ENCODE measurements at regions not wholly inside any gene's neighbourhood (a gene's known extent, or its start where the extent isn't known, plus 50 kb on each side); places are given as distances from the start of the nearest gene placed in this dataset.

DNA sequence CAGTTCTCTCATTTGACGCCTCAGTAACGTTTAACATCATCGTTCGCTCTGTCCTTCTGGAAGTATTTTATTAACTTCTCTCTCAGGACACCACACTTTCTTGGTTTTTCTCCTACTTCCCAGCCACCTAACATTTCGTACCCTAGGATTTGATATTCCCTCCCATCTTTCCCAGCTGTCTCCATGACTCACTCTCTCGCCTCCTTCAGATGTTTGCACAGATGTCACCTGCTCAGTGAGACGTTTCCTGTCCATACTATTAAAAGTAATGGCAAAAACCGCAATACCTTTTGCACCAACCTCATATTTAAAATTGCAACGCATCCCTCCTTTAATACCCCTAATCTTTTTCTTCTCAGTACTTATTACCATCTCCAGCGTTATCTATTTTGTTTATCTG is 62.1 kb upstream of the SPRED1 start:
- ChIA-PET CTCF (ENCODE audit: partially characterized antibody) (no interaction called here), POLR2A (ENCODE audit: partially characterized antibody) (interaction anchor here (1.9 kb wide), 1 partner anchor 61 kb away, joined by 7 read pairs; no protein-coding TSS in a partner anchor)
- 91 to 100% methylated on average over 1 to 10 of the region's 10 CpGs for WGBS, 2 experiments (ENCODE audit: extremely low coverage in 1 of 2, insufficient coverage in 1 of 2, insufficient read length in 1 of 2, insufficient replicate concordance in 2 of 2, low coverage in 1 of 2, low lambda C conversion rate in 2 of 2, missing lambda C conversion rate in 1 of 2)
- Histone ChIP-seq H3K36me3 (ENCODE audit: control insufficient read depth in 2 of 4, insufficient read depth in 4 of 4, low read length in 3 of 4) (no peaks in the 10 kb centered on the region), H3K4me2 (ENCODE audit: insufficient read depth in 1 of 2, low read depth in 2 of 2, low read length in 2 of 2) (no peak overlapping the region), H3K18ac (ENCODE audit: extremely low read depth, low read length) (no peak overlapping the region), H2AK5ac (ENCODE audit: low read depth, low read length) (no peak overlapping the region), H3K23ac (ENCODE audit: insufficient read length) (no peak overlapping the region), H3K23me2 (ENCODE audit: low read depth, low read length) (no peaks in the 10 kb centered on the region), H3K4me3 (ENCODE audit: extremely low read depth in 1 of 4, insufficient read depth in 2 of 4, low read depth in 3 of 4, low read length in 4 of 4) (no peak overlapping the region), H4K5ac (ENCODE audit: insufficient read length, low read depth, low read length) (no peak overlapping the region), H3K14ac (ENCODE audit: insufficient read length) (no peak overlapping the region), H2BK15ac (ENCODE audit: low read length) (no peak overlapping the region), H4K8ac (ENCODE audit: extremely low read depth, insufficient read depth, low read length) (no peak overlapping the region), H3K4me1 (replicated peaks in 1 of 4; ENCODE audit: control insufficient read depth in 3 of 4, insufficient read depth in 4 of 4, low read length in 3 of 4) (peaks cover 0 to 4% (median 0%) of the 10 kb centered on the region in 4 experiments; a peak in 2 of 7 replicates), H2BK12ac (ENCODE audit: low read depth, low read length) (no peak overlapping the region), H3K56ac (replicated peaks; ENCODE audit: insufficient read length, low read depth, low read length) (no peak overlapping the region), H3K27me3 (replicated peaks in 1 of 4; ENCODE audit: control insufficient read depth in 3 of 4, extremely low read depth in 1 of 4, insufficient read depth in 3 of 4, low read length in 3 of 4) (no peaks in the 10 kb centered on the region), H2BK120ac (replicated peaks; ENCODE audit: low read depth, low read length) (no peak overlapping the region), H2BK20ac (ENCODE audit: low read length) (no peak overlapping the region), H3K27ac (ENCODE audit: low read depth, low read length) (no peak overlapping the region), H3K4ac (replicated peaks; ENCODE audit: insufficient read length, low read depth, low read length) (no peak overlapping the region), H3K79me2 (ENCODE audit: control insufficient read depth in 1 of 2, insufficient read depth in 2 of 2, low read length in 2 of 2) (no peaks in the 10 kb centered on the region), H3K9ac (replicated peaks in 1 of 4; ENCODE audit: extremely low read depth in 1 of 4, low read depth in 3 of 4, low read length in 3 of 4) (no peak overlapping the region), H2AFZ (ENCODE audit: low read length) (no peak overlapping the region), H4K20me1 (replicated peaks in 1 of 2; ENCODE audit: control insufficient read depth in 1 of 2, insufficient read depth in 2 of 2, low read length in 2 of 2) (no peaks in the 10 kb centered on the region), H4K91ac (replicated peaks; ENCODE audit: insufficient read length, low read length) (no peak overlapping the region), H3K79me1 (ENCODE audit: low read depth, low read length) (no peaks in the 10 kb centered on the region), H3K9me3 (ENCODE audit: insufficient read depth in 2 of 2, low read depth in 1 of 2, low read length in 1 of 2) (no peaks in the 10 kb centered on the region), H2BK5ac (ENCODE audit: low read depth, low read length) (no peak overlapping the region)
- FAIRE-seq (no peak), DNase-seq (ENCODE audit: low read depth in 1 of 2, low spot score in 2 of 2) (no peak)
- TF ChIP-seq, protein P1, sequence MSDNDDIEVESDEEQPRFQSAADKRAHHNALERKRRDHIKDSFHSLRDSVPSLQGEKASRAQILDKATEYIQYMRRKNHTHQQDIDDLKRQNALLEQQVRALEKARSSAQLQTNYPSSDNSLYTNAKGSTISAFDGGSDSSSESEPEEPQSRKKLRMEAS (IDR thresholded peaks at IDR 0.05): no peak
- no peak for TF ChIP-seq SP2 (IDR thresholded peaks at IDR 0.05; ENCODE audit: low read length)
- TF ChIP-seq GTF2F1 (IDR thresholded peaks at IDR 0.05; ENCODE audit: borderline replicate concordance, low read depth, low read length): no peak
- TF ChIP-seq TCF12 (IDR thresholded peaks at IDR 0.05; ENCODE audit: low read depth, low read length): no peak
- TF ChIP-seq RNF2 (IDR thresholded peaks at IDR 0.05; ENCODE audit: borderline replicate concordance, low read depth, low read length, missing control alignments, poor library complexity, severe bottlenecking): no peak
- no peak for TF ChIP-seq GABPA (IDR thresholded peaks at IDR 0.05; ENCODE audit: borderline replicate concordance, insufficient read depth, low read length)
- TF ChIP-seq CHD2 (IDR thresholded peaks at IDR 0.05; ENCODE audit: low read length): no peak
- no peak for TF ChIP-seq EGR1 (IDR thresholded peaks at IDR 0.05; ENCODE audit: borderline replicate concordance, low read depth, low read length)
- TF ChIP-seq CHD1 (IDR thresholded peaks at IDR 0.05; ENCODE audit: low read depth, low read length): no peak
- TF ChIP-seq CEBPB (IDR thresholded peaks at IDR 0.05; ENCODE audit: low read depth, low read length): no peak
- TF ChIP-seq NRF1 (IDR thresholded peaks at IDR 0.05; ENCODE audit: low read depth, low read length): no peak
- TF ChIP-seq CBX8 (IDR thresholded peaks at IDR 0.05; ENCODE audit: borderline replicate concordance, low read depth, low read length): no peak
- TF ChIP-seq, protein P2, sequence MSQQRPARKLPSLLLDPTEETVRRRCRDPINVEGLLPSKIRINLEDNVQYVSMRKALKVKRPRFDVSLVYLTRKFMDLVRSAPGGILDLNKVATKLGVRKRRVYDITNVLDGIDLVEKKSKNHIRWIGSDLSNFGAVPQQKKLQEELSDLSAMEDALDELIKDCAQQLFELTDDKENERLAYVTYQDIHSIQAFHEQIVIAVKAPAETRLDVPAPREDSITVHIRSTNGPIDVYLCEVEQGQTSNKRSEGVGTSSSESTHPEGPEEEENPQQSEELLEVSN (IDR thresholded peaks at IDR 0.05): no peak
- no peak for TF ChIP-seq KDM5A (IDR thresholded peaks at IDR 0.05; ENCODE audit: low read length)
- no peak for TF ChIP-seq SP1 (IDR thresholded peaks at IDR 0.05; ENCODE audit: low read depth, low read length)
